IMR-90 (cell line): ENCODE measurements at regions not wholly inside any gene's neighbourhood (a gene's known extent, or its start where the extent isn't known, plus 50 kb on each side); places are given as distances from the start of the nearest gene placed in this dataset.
"Not testable (repeated sequence)": the region's sequence is repeated elsewhere in the genome, so short reads cannot be mapped to it uniquely, and the experiment has no call there.

Experiments used
- ATAC-seq: fragments of 200-7000 bp; cut with Tn5 transposase; 2 replicates; pipeline ENCODE4 v1.9.1; 2020; ENCODE audit warnings: low read depth, mild to moderate bottlenecking, moderate library complexity
- BruUV-seq: library from RNA; stranded (reverse); fragments of 400-500 nt; replicated peaks from 2 replicates; lab custom pipeline; 2021; lab: Mats Ljungman, UMichigan
- CTCF ChIA-PET: fragments of 300-600 bp; formaldehyde crosslinking; extraction: SDS; loops from one replicate; lab custom pipeline; 2021; ENCODE audit warnings: antibody characterized with exemption; lab: Yijun Ruan, JAX
- POLR2A ChIA-PET: fragments of 300-600 bp; sonication (Branson Sonifier 250); formaldehyde crosslinking; loops from one replicate; lab custom pipeline; 2022; ENCODE audit warnings: antibody characterized with exemption; ENCODE audit not compliant: unreplicated experiment; lab: Charles Lee
- DNase-seq: peaks from one replicate; pipeline ENCODE4 v3.0.0; 2013
- H2AFZ ChIP-seq: replicated peaks from 2 replicates; pipeline ENCODE3; 2013; ENCODE audit warnings: low read length, mild to moderate bottlenecking; ENCODE audit not compliant: poor library complexity
- H2AK5ac ChIP-seq: 2 replicates; pipeline ENCODE4 v1.6.1; 2013; ENCODE audit warnings: low read depth, low read length, inconsistent platforms
- H2AK9ac ChIP-seq: replicated peaks from 2 replicates; pipeline ENCODE3; 2013; ENCODE audit warnings: mild to moderate bottlenecking, low read depth, low read length, moderate library complexity; ENCODE audit not compliant: poor library complexity
- H2BK120ac ChIP-seq: 2 replicates; pipeline ENCODE4 v1.6.1; 2013; ENCODE audit warnings: low read depth, low read length, inconsistent platforms
- H2BK15ac ChIP-seq: 3 replicates; pipeline ENCODE4 v1.6.1; 2013; ENCODE audit warnings: low read depth, low read length, inconsistent platforms
- H2BK20ac ChIP-seq: 2 replicates; pipeline ENCODE4 v1.6.1; 2013; ENCODE audit warnings: low read depth, mild to moderate bottlenecking, inconsistent platforms, low read length, moderate library complexity
- H2BK5ac ChIP-seq: 2 replicates; pipeline ENCODE4 v1.6.1; 2013; ENCODE audit warnings: mild to moderate bottlenecking, low read depth, low read length, inconsistent platforms; ENCODE audit not compliant: poor library complexity, severe bottlenecking
- H3K14ac ChIP-seq: replicated peaks from 2 replicates; pipeline ENCODE4 v1.6.1; 2013; ENCODE audit warnings: low read depth, low read length, inconsistent platforms
- H3K18ac ChIP-seq: 2 replicates; pipeline ENCODE4 v1.6.1; 2013; ENCODE audit warnings: low read depth, low read length, control low read depth
- H3K23ac ChIP-seq: 2 replicates; pipeline ENCODE4 v1.6.1; 2013; ENCODE audit warnings: low read depth, low read length, inconsistent platforms
- H3K27ac ChIP-seq: 2 replicates; pipeline ENCODE4 v1.5.1; 2013; ENCODE audit warnings: mild to moderate bottlenecking, control low read depth, low read length; ENCODE audit not compliant: insufficient read depth
- H3K27me3 ChIP-seq: 2 replicates; pipeline ENCODE4 v1.6.1; 2013; ENCODE audit warnings: low read length; ENCODE audit not compliant: control insufficient read depth, insufficient read depth
- H3K36me3 ChIP-seq: 2 replicates; pipeline ENCODE4 v1.6.1; 2013; ENCODE audit warnings: low read length, mixed read lengths; ENCODE audit not compliant: control insufficient read depth, insufficient read depth
- H3K4ac ChIP-seq: 2 replicates; pipeline ENCODE4 v1.6.1; 2013; ENCODE audit warnings: low read depth, low read length, inconsistent platforms
- H3K4me1 ChIP-seq: 2 replicates; pipeline ENCODE4 v1.6.1; 2013; ENCODE audit warnings: low read length, mixed read lengths; ENCODE audit not compliant: control insufficient read depth, insufficient read depth
- H3K4me2 ChIP-seq: 2 replicates; pipeline ENCODE4 v1.6.1; 2013; ENCODE audit warnings: low read depth, mild to moderate bottlenecking, control low read depth, low read length, moderate library complexity
- H3K4me3 ChIP-seq: 2 replicates; pipeline ENCODE4 v1.5.1; 2013; ENCODE audit warnings: low read depth, mild to moderate bottlenecking, control low read depth, low read length, moderate library complexity; ENCODE audit not compliant: insufficient read depth
- H3K56ac ChIP-seq: 2 replicates; pipeline ENCODE4 v1.6.1; 2013; ENCODE audit warnings: low read length, inconsistent platforms; ENCODE audit not compliant: insufficient read depth; ENCODE audit errors: extremely low read depth
- H3K79me1 ChIP-seq, 2 experiments: 2 replicates each; pipeline ENCODE4 v1.6.1; 2013; ENCODE audit warnings: low read length in 2 of 2, inconsistent platforms in 1 of 2, low read depth in 1 of 2
- H3K9ac ChIP-seq: 2 replicates; pipeline ENCODE4 v1.6.1; 2013; ENCODE audit warnings: low read depth, low read length, control low read depth
- H3K9me1 ChIP-seq: 2 replicates; pipeline ENCODE4 v1.6.1; 2013; ENCODE audit warnings: low read length, inconsistent platforms; ENCODE audit not compliant: insufficient read depth
- H3K9me3 ChIP-seq: 2 replicates; pipeline ENCODE4 v1.6.1; 2013; ENCODE audit warnings: low read length; ENCODE audit not compliant: control insufficient read depth, insufficient read depth
- H4K20me1 ChIP-seq: 2 replicates; pipeline ENCODE4 v1.6.1; 2013; ENCODE audit warnings: low read length, inconsistent platforms; ENCODE audit not compliant: insufficient read depth
- H4K5ac ChIP-seq: 2 replicates; pipeline ENCODE4 v1.6.1; 2013; ENCODE audit warnings: mild to moderate bottlenecking, low read depth, low read length, control low read depth
- H4K8ac ChIP-seq, 2 experiments: 2 replicates each; pipeline ENCODE4 v1.6.1; 2013; ENCODE audit warnings: low read depth in 2 of 2, low read length in 2 of 2, control low read depth in 1 of 2, inconsistent platforms in 1 of 2
- H4K91ac ChIP-seq: 2 replicates; pipeline ENCODE4 v1.6.1; 2013; ENCODE audit warnings: low read depth, low read length, inconsistent platforms; ENCODE audit not compliant: insufficient read depth
- WGBS, 2 experiments: methylation state at CpG; one replicate each; pipeline versions ENCODE4 v1.1.5 to v1.1.7; 2013; ENCODE audit warnings: missing lambda C conversion rate in 2 of 2; ENCODE audit not compliant: insufficient read length in 1 of 2; ENCODE audit errors: extremely low coverage in 2 of 2; 5-methylcytosine and 5-hydroxymethylcytosine counted together
- dilution Hi-C: fragments of 300-500 bp; cut with HindIII; formaldehyde crosslinking; loops from one replicate; pipeline ENCODE4 v1.14.3; 2018; ENCODE audit warnings: low sequenced_read_pairs; ENCODE audit not compliant: unreplicated experiment
- in situ Hi-C: fragments of 300-500 bp; cut with MboI; formaldehyde crosslinking; loops from 3 replicates; pipeline ENCODE4 v1.14.3; 2019; ENCODE audit warnings: low sequenced_read_pairs, inconsistent platforms, mixed read lengths
- intact Hi-C: fragments of 100-400 bp; cut with micrococcal nuclease; formaldehyde crosslinking; loops from 2 replicates; pipeline ENCODE4 v1.10.0; 2022

GRCh38 chr22:10753566-10753965, 4774.4 kb upstream of the OR11H1 start:
- H4K8ac ChIP-seq, ATAC-seq, CTCF ChIA-PET: not testable (repeated sequence)

GRCh38 chr22:10755350-10755749, 4772.6 kb upstream of the OR11H1 start:
- H3K56ac ChIP-seq, H3K9ac ChIP-seq, H3K4ac ChIP-seq, H3K4me2 ChIP-seq, H3K79me1 ChIP-seq, H4K8ac ChIP-seq, BruUV-seq, H3K23ac ChIP-seq, POLR2A ChIA-PET, H3K9me1 ChIP-seq, H4K91ac ChIP-seq, H4K5ac ChIP-seq, intact Hi-C loops, H2BK120ac ChIP-seq, H3K27me3 ChIP-seq, H4K20me1 ChIP-seq, H2AK5ac ChIP-seq, ATAC-seq, H3K9me3 ChIP-seq, CTCF ChIA-PET, H3K27ac ChIP-seq, H3K4me1 ChIP-seq, H3K18ac ChIP-seq, H3K14ac ChIP-seq, H2AK9ac ChIP-seq, H3K4me3 ChIP-seq, H2BK5ac ChIP-seq, H2AFZ ChIP-seq, in situ Hi-C loops, H2BK15ac ChIP-seq, H2BK20ac ChIP-seq, DNase-seq, dilution Hi-C loops, H3K36me3 ChIP-seq: not testable (repeated sequence)
- no CpG with 5 or more reads among the region's 3 CpGs for WGBS, 2 experiments

More at GRCh38 chr22:10753566-10753965, 4774.4 kb upstream of the OR11H1 start:
- H3K4me1 ChIP-seq, H2AFZ ChIP-seq, H3K56ac ChIP-seq, H2BK20ac ChIP-seq, H3K36me3 ChIP-seq, H2BK15ac ChIP-seq, H2BK5ac ChIP-seq, H4K91ac ChIP-seq, H3K14ac ChIP-seq, H3K23ac ChIP-seq, H3K79me1 ChIP-seq, H4K20me1 ChIP-seq, H3K9ac ChIP-seq, POLR2A ChIA-PET, H3K4me3 ChIP-seq, H2BK120ac ChIP-seq, H2AK5ac ChIP-seq, H4K5ac ChIP-seq, H3K9me1 ChIP-seq, BruUV-seq, H3K9me3 ChIP-seq, intact Hi-C loops, dilution Hi-C loops, H3K27me3 ChIP-seq, H3K4me2 ChIP-seq, H3K18ac ChIP-seq, H3K27ac ChIP-seq, in situ Hi-C loops, DNase-seq, H3K4ac ChIP-seq, H2AK9ac ChIP-seq: not testable (repeated sequence)
- WGBS, 2 experiments, result 20% methylated on average over 1 of the region's 1 CpG; no CpG with 5 or more reads in 1 of the 2 experiments
